C4-2B (cell line): ENCODE measurements at regions not wholly inside any gene's neighbourhood (a gene's known extent, or its start where the extent isn't known, plus 50 kb on each side); places are given as distances from the start of the nearest gene placed in this dataset.

Source experiments
- ZFX ChIP-seq: fragments of 450-650 bp; IDR thresholded peaks from 2 replicates; pipeline ENCODE4 v1.6.1; 2017
- TF ChIP-seq, protein P1 (sequence below): fragments of 450-650 bp; conservative IDR thresholded peaks from 2 replicates; pipeline ENCODE4 v1.5.1; 2017; ENCODE audit warnings: mild to moderate bottlenecking

- TF ChIP-seq, protein P1, sequence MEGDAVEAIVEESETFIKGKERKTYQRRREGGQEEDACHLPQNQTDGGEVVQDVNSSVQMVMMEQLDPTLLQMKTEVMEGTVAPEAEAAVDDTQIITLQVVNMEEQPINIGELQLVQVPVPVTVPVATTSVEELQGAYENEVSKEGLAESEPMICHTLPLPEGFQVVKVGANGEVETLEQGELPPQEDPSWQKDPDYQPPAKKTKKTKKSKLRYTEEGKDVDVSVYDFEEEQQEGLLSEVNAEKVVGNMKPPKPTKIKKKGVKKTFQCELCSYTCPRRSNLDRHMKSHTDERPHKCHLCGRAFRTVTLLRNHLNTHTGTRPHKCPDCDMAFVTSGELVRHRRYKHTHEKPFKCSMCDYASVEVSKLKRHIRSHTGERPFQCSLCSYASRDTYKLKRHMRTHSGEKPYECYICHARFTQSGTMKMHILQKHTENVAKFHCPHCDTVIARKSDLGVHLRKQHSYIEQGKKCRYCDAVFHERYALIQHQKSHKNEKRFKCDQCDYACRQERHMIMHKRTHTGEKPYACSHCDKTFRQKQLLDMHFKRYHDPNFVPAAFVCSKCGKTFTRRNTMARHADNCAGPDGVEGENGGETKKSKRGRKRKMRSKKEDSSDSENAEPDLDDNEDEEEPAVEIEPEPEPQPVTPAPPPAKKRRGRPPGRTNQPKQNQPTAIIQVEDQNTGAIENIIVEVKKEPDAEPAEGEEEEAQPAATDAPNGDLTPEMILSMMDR = no peak
- TF ChIP-seq ZFX = no peak
These were observed 990.9 kb downstream of the BRD1 start for GRCh38 chr22:48836673-48837340.
